Omental fat pad (tissue), 3 donors: ENCODE measurements at regions not wholly inside any gene's neighbourhood (a gene's known extent, or its start where the extent isn't known, plus 50 kb on each side); places are given as distances from the start of the nearest gene placed in this dataset.

Experiments used
- ATAC-seq: fragments of 150-250 bp; one replicate; pipeline ENCODE4 v1.9.1; 2016; ENCODE audit warnings: mild to moderate bottlenecking, moderate library complexity; ENCODE audit not compliant: low FRiP score
- DNase-seq: peaks from one replicate; pipeline ENCODE4 v3.0.0-alpha.2; 2019; ENCODE audit warnings: low spot score
- CTCF ChIP-seq, 3 donors: fragments of 450-650 bp; IDR thresholded peaks; one replicate each; pipeline ENCODE4 v1.5.1; 2016 to 2017; ENCODE audit warnings: antibody characterized with exemption in 3 of 3, mild to moderate bottlenecking in 3 of 3, moderate library complexity in 2 of 3

GRCh38 chr12:3958534-3958933, 85.3 kb upstream of the PARP11 start:
- no peak for ATAC-seq

GRCh38 chr12:3951380-3952135, 78.4 kb upstream of the PARP11 start:
- TF ChIP-seq CTCF (IDR thresholded peaks at IDR 0.05), result no peak
- DNase-seq, result no peak
- ATAC-seq, result no peak

More at GRCh38 chr12:3958534-3958933, 85.3 kb upstream of the PARP11 start:
- no peak for TF ChIP-seq CTCF (IDR thresholded peaks at IDR 0.05)
- DNase-seq, result no peak

GRCh38 chr12:3950714-3951320, 77.6 kb upstream of the PARP11 start:
- ATAC-seq, result no peak
- no peak for TF ChIP-seq CTCF (IDR thresholded peaks at IDR 0.05)
- DNase-seq, result no peak

GRCh38 chr12:3947781-3948180, 74.6 kb upstream of the PARP11 start:
- no peak for DNase-seq
- ATAC-seq, result no peak
- no peak for TF ChIP-seq CTCF (IDR thresholded peaks at IDR 0.05)

GRCh38 chr12:3945671-3946070, 72.5 kb upstream of the PARP11 start:
- no peak for DNase-seq
- no peak for ATAC-seq
- no peak for TF ChIP-seq CTCF (IDR thresholded peaks at IDR 0.05)

- no peak for DNase-seq
- no peak for TF ChIP-seq CTCF (IDR thresholded peaks at IDR 0.05)
Measured at GRCh38 chr12:3944620-3945019, 71.4 kb upstream of the PARP11 start.

GRCh38 chr12:3938042-3938544, 64.9 kb upstream of the PARP11 start:
- TF ChIP-seq CTCF (IDR thresholded peaks at IDR 0.05), result no peak
- ATAC-seq (no peak), DNase-seq (no peak)

More at GRCh38 chr12:3944620-3945019, 71.4 kb upstream of the PARP11 start:
- ATAC-seq, result no peak
